ENCODE measurements at regions not wholly inside any gene's neighbourhood (a gene's known extent, or its start where the extent isn't known, plus 50 kb on each side); places are given as distances from the start of the nearest gene placed in this dataset.

- DNase-seq (ENCODE audit: extremely low spot score) = no peak
- ChIA-PET CTCF (no interaction called here), POLR2A (no interaction called here)
- no peak for TF ChIP-seq L3MBTL2 (conservative IDR thresholded peaks at IDR 0.05)
- TF ChIP-seq HDGF (IDR thresholded peaks at IDR 0.05; ENCODE audit: borderline replicate concordance) = no peak
- no peak for TF ChIP-seq NFRKB (IDR thresholded peaks at IDR 0.05)
- TF ChIP-seq LEF1 (IDR thresholded peaks at IDR 0.05; ENCODE audit: borderline replicate concordance) = no peak
- no peak for TF ChIP-seq FOXM1 (IDR thresholded peaks at IDR 0.05; ENCODE audit: borderline replicate concordance)
- TF ChIP-seq TARDBP (IDR thresholded peaks at IDR 0.05) = no peak
- no peak for TF ChIP-seq BHLHE40 (IDR thresholded peaks at IDR 0.05; ENCODE audit: borderline replicate concordance)
- no peak for TF ChIP-seq SP1 (IDR thresholded peaks at IDR 0.05)
- no peak for TF ChIP-seq FOXK2 (IDR thresholded peaks at IDR 0.05)
- TF ChIP-seq SUZ12 (IDR thresholded peaks at IDR 0.05) = no peak
- TF ChIP-seq ELF4 (IDR thresholded peaks at IDR 0.05) = no peak
- no peak for TF ChIP-seq FOXA1 (IDR thresholded peaks at IDR 0.05)
- no peak for TF ChIP-seq PKNOX1 (IDR thresholded peaks at IDR 0.05)
- TF ChIP-seq ZNF384 (IDR thresholded peaks at IDR 0.05) = no peak
- TF ChIP-seq ARNT (IDR thresholded peaks at IDR 0.05) = no peak
- TF ChIP-seq CTBP1 (IDR thresholded peaks at IDR 0.05; ENCODE audit: borderline replicate concordance) = no peak
These were observed 53.8 kb upstream of the PSEN2 start for GRCh38 chr1:226816576-226816975.

- ChIA-PET POLR2A (interaction anchor here (1.2 to 1.5 kb wide), 2 partner anchors 13 to 174 kb away, joined by 3 read pairs; no protein-coding TSS in a partner anchor), CTCF (interaction anchor here (0.7 to 1.5 kb wide), 3 partner anchors 15 to 189 kb away, joined by 3 to 5 read pairs (median 3); no protein-coding TSS in a partner anchor)
- DNase-seq (ENCODE audit: extremely low spot score) = no peak
- no peak for TF ChIP-seq ZNF384 (IDR thresholded peaks at IDR 0.05)
- TF ChIP-seq FOXA1 (IDR thresholded peaks at IDR 0.05) = no peak
These were observed 55.5 kb upstream of the PSEN2 start for GRCh38 chr1:226814751-226815537.

- POLR2A ChIA-PET = interaction anchor here (0.7 to 1.5 kb wide), 2 partner anchors 74 to 173 kb away, joined by 3 read pairs; no protein-coding TSS in a partner anchor
- DNase-seq (ENCODE audit: extremely low spot score) = no peak
- TF ChIP-seq ZNF384 (IDR thresholded peaks at IDR 0.05) (0 out of 2 replicates have a peak, but pooled peaks have one; percentile 13), L3MBTL2 (conservative IDR thresholded peaks at IDR 0.05) (no peak), NFRKB (IDR thresholded peaks at IDR 0.05) (no peak), BHLHE40 (IDR thresholded peaks at IDR 0.05; ENCODE audit: borderline replicate concordance) (no peak), FOXK2 (IDR thresholded peaks at IDR 0.05) (no peak), ELF4 (IDR thresholded peaks at IDR 0.05) (no peak)
- CTCF ChIA-PET = interaction anchor here (1.5 kb wide), 1 partner anchor 14 kb away, joined by 3 read pairs; no protein-coding TSS in a partner anchor
These were observed 56.5 kb upstream of the PSEN2 start for GRCh38 chr1:226813671-226814591.

GRCh38 chr1:226810681-226811080 is 59.7 kb upstream of the PSEN2 start:
- ChIA-PET CTCF (interaction anchor here (0.7 to 1.1 kb wide), 2 partner anchors 11 to 68 kb away, joined by 3 read pairs; no protein-coding TSS in a partner anchor), POLR2A (interaction anchor here (1.2 kb wide), 1 partner anchor 128 kb away, joined by 3 read pairs; no protein-coding TSS in a partner anchor)
- DNase-seq (ENCODE audit: extremely low spot score) = no peak
- no peak for TF ChIP-seq FOXK2 (IDR thresholded peaks at IDR 0.05)
- no peak for TF ChIP-seq ELF4 (IDR thresholded peaks at IDR 0.05)
- TF ChIP-seq FOXA1 (IDR thresholded peaks at IDR 0.05) = no peak
- no peak for TF ChIP-seq BHLHE40 (IDR thresholded peaks at IDR 0.05; ENCODE audit: borderline replicate concordance)
- no peak for TF ChIP-seq TARDBP (IDR thresholded peaks at IDR 0.05)
- TF ChIP-seq NFRKB (IDR thresholded peaks at IDR 0.05) = no peak

GRCh38 chr1:226809785-226810571 is 60.4 kb upstream of the PSEN2 start:
- TF ChIP-seq FOXM1 (IDR thresholded peaks at IDR 0.05; ENCODE audit: borderline replicate concordance) (no peak), ELF4 (IDR thresholded peaks at IDR 0.05) (no peak), TARDBP (IDR thresholded peaks at IDR 0.05) (no peak), FOXK2 (IDR thresholded peaks at IDR 0.05) (no peak), LEF1 (IDR thresholded peaks at IDR 0.05; ENCODE audit: borderline replicate concordance) (no peak), ARNT (IDR thresholded peaks at IDR 0.05) (no peak), SP1 (IDR thresholded peaks at IDR 0.05) (no peak), CTBP1 (IDR thresholded peaks at IDR 0.05; ENCODE audit: borderline replicate concordance) (no peak), ZNF384 (IDR thresholded peaks at IDR 0.05) (no peak), HDGF (IDR thresholded peaks at IDR 0.05; ENCODE audit: borderline replicate concordance) (no peak), NFRKB (IDR thresholded peaks at IDR 0.05) (no peak), L3MBTL2 (conservative IDR thresholded peaks at IDR 0.05) (no peak), PKNOX1 (IDR thresholded peaks at IDR 0.05) (no peak), BHLHE40 (IDR thresholded peaks at IDR 0.05; ENCODE audit: borderline replicate concordance) (no peak), FOXA1 (IDR thresholded peaks at IDR 0.05) (no peak), SUZ12 (IDR thresholded peaks at IDR 0.05) (no peak)
- POLR2A ChIA-PET = interaction anchor here (1.2 to 1.3 kb wide), 2 partner anchors 11 to 129 kb away, joined by 3 read pairs; no protein-coding TSS in a partner anchor
- DNase-seq (ENCODE audit: extremely low spot score) = no peak
- CTCF ChIA-PET = interaction anchor here (0.8 to 1.1 kb wide), 2 partner anchors 18 to 46 kb away, joined by 3 read pairs; no protein-coding TSS in a partner anchor

Measured in HEK293T (cell line).